ENCODE measurements at regions not wholly inside any gene's neighbourhood (a gene's known extent, or its start where the extent isn't known, plus 50 kb on each side); places are given as distances from the start of the nearest gene placed in this dataset.

GRCh38 chr18:22546905-22547570 lies 129.3 kb upstream of the CTAGE1 start:
- TF ChIP-seq CTCF (IDR thresholded peaks at IDR 0.05): no peak
- no peak for TF ChIP-seq POLR2A (IDR thresholded peaks at IDR 0.05)

Data from lower leg skin (tissue), 3 donors.